ENCODE measurements at regions not wholly inside any gene's neighbourhood (a gene's known extent, or its start where the extent isn't known, plus 50 kb on each side); places are given as distances from the start of the nearest gene placed in this dataset.
"Not testable (repeated sequence)": the region's sequence is repeated elsewhere in the genome, so short reads cannot be mapped to it uniquely, and the experiment has no call there.

DNA sequence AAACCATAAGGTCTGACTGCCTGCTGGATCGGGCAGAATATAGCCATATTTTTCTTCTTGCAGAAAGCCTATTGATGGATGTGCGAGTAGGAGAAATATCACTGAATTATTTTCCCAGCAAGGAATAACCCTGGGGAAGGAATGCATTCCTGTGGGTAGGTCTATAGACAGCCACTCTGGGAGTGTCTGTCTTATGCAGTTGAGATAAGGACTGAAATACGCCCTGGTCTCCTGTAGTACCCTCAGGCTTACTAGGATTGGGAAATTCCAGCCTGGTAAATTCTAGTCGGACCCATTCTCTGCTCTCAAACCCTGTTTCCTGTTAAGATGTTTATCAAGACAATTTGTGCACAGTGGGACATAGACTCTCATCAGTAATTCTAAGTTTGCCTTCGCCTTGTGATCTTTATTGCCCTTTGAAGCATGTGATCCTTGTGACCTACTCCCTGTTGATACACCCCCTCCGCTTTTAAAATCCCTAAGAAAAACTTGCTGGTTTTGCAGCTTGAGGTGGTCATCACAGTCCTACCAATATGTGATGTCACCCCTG, 506.3 kb downstream of the SOX11 start:
- TF ChIP-seq, protein P1, sequence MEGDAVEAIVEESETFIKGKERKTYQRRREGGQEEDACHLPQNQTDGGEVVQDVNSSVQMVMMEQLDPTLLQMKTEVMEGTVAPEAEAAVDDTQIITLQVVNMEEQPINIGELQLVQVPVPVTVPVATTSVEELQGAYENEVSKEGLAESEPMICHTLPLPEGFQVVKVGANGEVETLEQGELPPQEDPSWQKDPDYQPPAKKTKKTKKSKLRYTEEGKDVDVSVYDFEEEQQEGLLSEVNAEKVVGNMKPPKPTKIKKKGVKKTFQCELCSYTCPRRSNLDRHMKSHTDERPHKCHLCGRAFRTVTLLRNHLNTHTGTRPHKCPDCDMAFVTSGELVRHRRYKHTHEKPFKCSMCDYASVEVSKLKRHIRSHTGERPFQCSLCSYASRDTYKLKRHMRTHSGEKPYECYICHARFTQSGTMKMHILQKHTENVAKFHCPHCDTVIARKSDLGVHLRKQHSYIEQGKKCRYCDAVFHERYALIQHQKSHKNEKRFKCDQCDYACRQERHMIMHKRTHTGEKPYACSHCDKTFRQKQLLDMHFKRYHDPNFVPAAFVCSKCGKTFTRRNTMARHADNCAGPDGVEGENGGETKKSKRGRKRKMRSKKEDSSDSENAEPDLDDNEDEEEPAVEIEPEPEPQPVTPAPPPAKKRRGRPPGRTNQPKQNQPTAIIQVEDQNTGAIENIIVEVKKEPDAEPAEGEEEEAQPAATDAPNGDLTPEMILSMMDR (IDR thresholded peaks at IDR 0.05; ENCODE audit: poor library complexity, severe bottlenecking), result not testable (repeated sequence)
- TF ChIP-seq RAD21 (conservative IDR thresholded peaks at IDR 0.05); EP300 (conservative IDR thresholded peaks at IDR 0.05; ENCODE audit: poor library complexity, severe bottlenecking); EZH2 (IDR thresholded peaks at IDR 0.05; ENCODE audit: borderline replicate concordance, insufficient read depth, low read length, poor library complexity, severe bottlenecking); TAF1 (IDR thresholded peaks at IDR 0.05; ENCODE audit: low read depth); MXI1 (conservative IDR thresholded peaks at IDR 0.05; ENCODE audit: poor library complexity, severe bottlenecking); SMC3 (conservative IDR thresholded peaks at IDR 0.05; ENCODE audit: poor library complexity): not testable (repeated sequence)
- TF ChIP-seq, protein P2, sequence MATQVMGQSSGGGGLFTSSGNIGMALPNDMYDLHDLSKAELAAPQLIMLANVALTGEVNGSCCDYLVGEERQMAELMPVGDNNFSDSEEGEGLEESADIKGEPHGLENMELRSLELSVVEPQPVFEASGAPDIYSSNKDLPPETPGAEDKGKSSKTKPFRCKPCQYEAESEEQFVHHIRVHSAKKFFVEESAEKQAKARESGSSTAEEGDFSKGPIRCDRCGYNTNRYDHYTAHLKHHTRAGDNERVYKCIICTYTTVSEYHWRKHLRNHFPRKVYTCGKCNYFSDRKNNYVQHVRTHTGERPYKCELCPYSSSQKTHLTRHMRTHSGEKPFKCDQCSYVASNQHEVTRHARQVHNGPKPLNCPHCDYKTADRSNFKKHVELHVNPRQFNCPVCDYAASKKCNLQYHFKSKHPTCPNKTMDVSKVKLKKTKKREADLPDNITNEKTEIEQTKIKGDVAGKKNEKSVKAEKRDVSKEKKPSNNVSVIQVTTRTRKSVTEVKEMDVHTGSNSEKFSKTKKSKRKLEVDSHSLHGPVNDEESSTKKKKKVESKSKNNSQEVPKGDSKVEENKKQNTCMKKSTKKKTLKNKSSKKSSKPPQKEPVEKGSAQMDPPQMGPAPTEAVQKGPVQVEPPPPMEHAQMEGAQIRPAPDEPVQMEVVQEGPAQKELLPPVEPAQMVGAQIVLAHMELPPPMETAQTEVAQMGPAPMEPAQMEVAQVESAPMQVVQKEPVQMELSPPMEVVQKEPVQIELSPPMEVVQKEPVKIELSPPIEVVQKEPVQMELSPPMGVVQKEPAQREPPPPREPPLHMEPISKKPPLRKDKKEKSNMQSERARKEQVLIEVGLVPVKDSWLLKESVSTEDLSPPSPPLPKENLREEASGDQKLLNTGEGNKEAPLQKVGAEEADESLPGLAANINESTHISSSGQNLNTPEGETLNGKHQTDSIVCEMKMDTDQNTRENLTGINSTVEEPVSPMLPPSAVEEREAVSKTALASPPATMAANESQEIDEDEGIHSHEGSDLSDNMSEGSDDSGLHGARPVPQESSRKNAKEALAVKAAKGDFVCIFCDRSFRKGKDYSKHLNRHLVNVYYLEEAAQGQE (IDR thresholded peaks at IDR 0.05; ENCODE audit: borderline replicate concordance), result not testable (repeated sequence)

Measured in neural cell (in vitro differentiated cells).